ENCODE measurements at regions not wholly inside any gene's neighbourhood (a gene's known extent, or its start where the extent isn't known, plus 50 kb on each side); places are given as distances from the start of the nearest gene placed in this dataset.

- DNase-seq (no peak), ATAC-seq (no peak)
- no peak overlapping the region for H3K27ac ChIP-seq (ENCODE audit: low read length)
- TF ChIP-seq CTCF (conservative IDR thresholded peaks at IDR 0.05; ENCODE audit: low read depth, low read length) (no peak), EZH2phosphoT487 (IDR thresholded peaks at IDR 0.05; ENCODE audit: borderline replicate concordance, low read length) (no peak), EZH2 (IDR thresholded peaks at IDR 0.05; ENCODE audit: low read length, unreplicated experiment) (no peak)
- intact Hi-C loops (cut with micrococcal nuclease), result no loop called here
- BruUV-seq (replicated peaks), result no TSS peak
- CTCF ChIA-PET, result no interaction called here
- no peaks in the 10 kb centered on the region for H3K36me3 ChIP-seq (ENCODE audit: low read depth, low read length)
- no peaks in the 10 kb centered on the region for H3K9me3 ChIP-seq (ENCODE audit: low read length)
- H3K27me3 ChIP-seq (ENCODE audit: low read length), result no peaks in the 10 kb centered on the region
- H3K9me2 ChIP-seq (replicated peaks; ENCODE audit: low read length), result no peaks in the 10 kb centered on the region
- no peaks in the 10 kb centered on the region for H3F3A ChIP-seq (ENCODE audit: low read length, unreplicated experiment)
- H2AFZ ChIP-seq (ENCODE audit: low read length), result 0 out of 2 replicates have a peak overlapping the region, but pooled peaks have one; percentile 33
- H3K9ac ChIP-seq (ENCODE audit: low read length), result no peak overlapping the region
- no peaks in the 10 kb centered on the region for H3K79me2 ChIP-seq (ENCODE audit: low read length)
- H4K20me1 ChIP-seq (ENCODE audit: low read length), result no peaks in the 10 kb centered on the region
- H3K4me3 ChIP-seq (ENCODE audit: low read length), result no peak overlapping the region
- POLR2A ChIA-PET (ENCODE audit: unreplicated experiment), result no interaction called here
- peaks cover 8% of the 10 kb centered on the region for H3K4me1 ChIP-seq (ENCODE audit: insufficient read depth, low read length)
- no peak overlapping the region for H3K4me2 ChIP-seq (ENCODE audit: low read length)
These were observed 243.3 kb upstream of the KRR1 start for GRCh38 chr12:75754698-75755097.

- Histone ChIP-seq H3K4me2 (ENCODE audit: low read length) (no peak overlapping the region), H3K36me3 (ENCODE audit: low read depth, low read length) (no peaks in the 10 kb centered on the region), H3K27me3 (ENCODE audit: low read length) (no peaks in the 10 kb centered on the region), H3K27ac (ENCODE audit: low read length) (no peak overlapping the region), H3K9me2 (replicated peaks; ENCODE audit: low read length) (no peaks in the 10 kb centered on the region), H3K9ac (ENCODE audit: low read length) (no peak overlapping the region), H3K79me2 (ENCODE audit: low read length) (no peaks in the 10 kb centered on the region), H3K9me3 (ENCODE audit: low read length) (no peaks in the 10 kb centered on the region), H3K4me1 (ENCODE audit: insufficient read depth, low read length) (peaks cover 3% of the 10 kb centered on the region; the same call in 1 of the 2 replicates), H3K4me3 (ENCODE audit: low read length) (no peak overlapping the region), H4K20me1 (ENCODE audit: low read length) (no peaks in the 10 kb centered on the region), H2AFZ (ENCODE audit: low read length) (no peak overlapping the region), H3F3A (ENCODE audit: low read length, unreplicated experiment) (no peaks in the 10 kb centered on the region)
- TF ChIP-seq EZH2phosphoT487 (IDR thresholded peaks at IDR 0.05; ENCODE audit: borderline replicate concordance, low read length), result no peak
- no peak for TF ChIP-seq EZH2 (IDR thresholded peaks at IDR 0.05; ENCODE audit: low read length, unreplicated experiment)
- TF ChIP-seq CTCF (conservative IDR thresholded peaks at IDR 0.05; ENCODE audit: low read depth, low read length), result no peak
- no TSS peak for BruUV-seq (replicated peaks)
- ChIA-PET POLR2A (ENCODE audit: unreplicated experiment) (no interaction called here), CTCF (no interaction called here)
- ATAC-seq (no peak), DNase-seq (no peak)
- intact Hi-C loops (cut with micrococcal nuclease), result no loop called here
These were observed 242.7 kb upstream of the KRR1 start for GRCh38 chr12:75754141-75754540.

- peaks cover 6% of the 10 kb centered on the region for H3K4me1 ChIP-seq (ENCODE audit: insufficient read depth, low read length)
- H3K79me2 ChIP-seq (ENCODE audit: low read length), result no peaks in the 10 kb centered on the region
- H3K27me3 ChIP-seq (ENCODE audit: low read length), result no peaks in the 10 kb centered on the region
- H3K9ac ChIP-seq (ENCODE audit: low read length), result no peak overlapping the region
- H3K4me2 ChIP-seq (ENCODE audit: low read length), result no peak overlapping the region
- no peaks in the 10 kb centered on the region for H4K20me1 ChIP-seq (ENCODE audit: low read length)
- no TSS peak for BruUV-seq (replicated peaks)
- H3K36me3 ChIP-seq (ENCODE audit: low read depth, low read length), result no peaks in the 10 kb centered on the region
- CTCF ChIA-PET, result interaction anchor here (0.9 kb wide), 1 partner anchor 111 kb away, joined by 3 read pairs; no protein-coding TSS in a partner anchor
- POLR2A ChIA-PET (ENCODE audit: unreplicated experiment), result no interaction called here
- no peak overlapping the region for H3K27ac ChIP-seq (ENCODE audit: low read length)
- TF ChIP-seq CTCF (conservative IDR thresholded peaks at IDR 0.05; ENCODE audit: low read depth, low read length), result no peak
- TF ChIP-seq EZH2phosphoT487 (IDR thresholded peaks at IDR 0.05; ENCODE audit: borderline replicate concordance, low read length), result no peak
- no peak for TF ChIP-seq EZH2 (IDR thresholded peaks at IDR 0.05; ENCODE audit: low read length, unreplicated experiment)
- ATAC-seq (no peak), DNase-seq (no peak)
- intact Hi-C loops (cut with micrococcal nuclease), result no loop called here
- H3K9me2 ChIP-seq (replicated peaks; ENCODE audit: low read length), result no peaks in the 10 kb centered on the region
- H3K4me3 ChIP-seq (ENCODE audit: low read length), result no peak overlapping the region
- no peak overlapping the region for H2AFZ ChIP-seq (ENCODE audit: low read length)
- no peaks in the 10 kb centered on the region for H3K9me3 ChIP-seq (ENCODE audit: low read length)
- no peaks in the 10 kb centered on the region for H3F3A ChIP-seq (ENCODE audit: low read length, unreplicated experiment)
These were observed 240.5 kb upstream of the KRR1 start for GRCh38 chr12:75751769-75752471.

Data from PC-3 (cell line).